ENCODE measurements at regions not wholly inside any gene's neighbourhood (a gene's known extent, or its start where the extent isn't known, plus 50 kb on each side); places are given as distances from the start of the nearest gene placed in this dataset.
A peak's percentile ranks its signal among the peaks of the same experiment; 100 is the strongest.

- ATAC-seq = no peak
- Histone ChIP-seq H3K9me3 (ENCODE audit: low read length) (no peaks in the 10 kb centered on the region), H3K9me2 (replicated peaks; ENCODE audit: low read length) (no peaks in the 10 kb centered on the region), H3K4me2 (ENCODE audit: low read length) (no peak overlapping the region), H3K79me2 (ENCODE audit: low read length) (no peaks in the 10 kb centered on the region), H4K20me1 (ENCODE audit: low read length) (no peaks in the 10 kb centered on the region), H3K4me1 (ENCODE audit: insufficient read depth, low read length) (peaks cover 12% of the 10 kb centered on the region), H3K27me3 (ENCODE audit: low read length) (no peaks in the 10 kb centered on the region), H2AFZ (ENCODE audit: low read length) (no peak overlapping the region), H3F3A (ENCODE audit: low read length, unreplicated experiment) (peaks cover 5% of the 10 kb centered on the region), H3K36me3 (ENCODE audit: low read depth, low read length) (no peaks in the 10 kb centered on the region), H3K9ac (ENCODE audit: low read length) (no peak overlapping the region), H3K4me3 (ENCODE audit: low read length) (no peak overlapping the region), H3K27ac (ENCODE audit: low read length) (no peak overlapping the region)
- intact Hi-C loops (cut with micrococcal nuclease) = no loop called here
- DNase-seq = no peak
- TF ChIP-seq, protein P1, sequence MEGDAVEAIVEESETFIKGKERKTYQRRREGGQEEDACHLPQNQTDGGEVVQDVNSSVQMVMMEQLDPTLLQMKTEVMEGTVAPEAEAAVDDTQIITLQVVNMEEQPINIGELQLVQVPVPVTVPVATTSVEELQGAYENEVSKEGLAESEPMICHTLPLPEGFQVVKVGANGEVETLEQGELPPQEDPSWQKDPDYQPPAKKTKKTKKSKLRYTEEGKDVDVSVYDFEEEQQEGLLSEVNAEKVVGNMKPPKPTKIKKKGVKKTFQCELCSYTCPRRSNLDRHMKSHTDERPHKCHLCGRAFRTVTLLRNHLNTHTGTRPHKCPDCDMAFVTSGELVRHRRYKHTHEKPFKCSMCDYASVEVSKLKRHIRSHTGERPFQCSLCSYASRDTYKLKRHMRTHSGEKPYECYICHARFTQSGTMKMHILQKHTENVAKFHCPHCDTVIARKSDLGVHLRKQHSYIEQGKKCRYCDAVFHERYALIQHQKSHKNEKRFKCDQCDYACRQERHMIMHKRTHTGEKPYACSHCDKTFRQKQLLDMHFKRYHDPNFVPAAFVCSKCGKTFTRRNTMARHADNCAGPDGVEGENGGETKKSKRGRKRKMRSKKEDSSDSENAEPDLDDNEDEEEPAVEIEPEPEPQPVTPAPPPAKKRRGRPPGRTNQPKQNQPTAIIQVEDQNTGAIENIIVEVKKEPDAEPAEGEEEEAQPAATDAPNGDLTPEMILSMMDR (conservative IDR thresholded peaks at IDR 0.05; ENCODE audit: low read depth, low read length) = no peak
- TF ChIP-seq EZH2phosphoT487 (IDR thresholded peaks at IDR 0.05; ENCODE audit: borderline replicate concordance, low read length) = no peak
- no peak for TF ChIP-seq EZH2 (IDR thresholded peaks at IDR 0.05; ENCODE audit: low read length, unreplicated experiment)
- BruUV-seq (replicated peaks) = no TSS peak
- ChIA-PET CTCF (no interaction called here), POLR2A (ENCODE audit: unreplicated experiment) (no interaction called here)
Measured at GRCh38 chr1:232131715-232132391, 498.1 kb downstream of the SIPA1L2 start.

GRCh38 chr1:232130815-232131480 lies 499.0 kb downstream of the SIPA1L2 start:
- no peaks in the 10 kb centered on the region for H3K36me3 ChIP-seq (ENCODE audit: low read depth, low read length)
- peaks cover 12% of the 10 kb centered on the region for H3K4me1 ChIP-seq (ENCODE audit: insufficient read depth, low read length)
- no peak overlapping the region for H3K4me2 ChIP-seq (ENCODE audit: low read length)
- H4K20me1 ChIP-seq (ENCODE audit: low read length) = no peaks in the 10 kb centered on the region
- intact Hi-C loops (cut with micrococcal nuclease) = no loop called here
- no peaks in the 10 kb centered on the region for H3K27me3 ChIP-seq (ENCODE audit: low read length)
- DNase-seq = no peak
- ATAC-seq = no peak
- H3K79me2 ChIP-seq (ENCODE audit: low read length) = no peaks in the 10 kb centered on the region
- H3K27ac ChIP-seq (ENCODE audit: low read length) = no peak overlapping the region
- peaks cover 5% of the 10 kb centered on the region for H3F3A ChIP-seq (ENCODE audit: low read length, unreplicated experiment)
- H3K9me2 ChIP-seq (replicated peaks; ENCODE audit: low read length) = no peaks in the 10 kb centered on the region
- POLR2A ChIA-PET (ENCODE audit: unreplicated experiment) = no interaction called here
- no peak overlapping the region for H3K4me3 ChIP-seq (ENCODE audit: low read length)
- no peak overlapping the region for H3K9ac ChIP-seq (ENCODE audit: low read length)
- H3K9me3 ChIP-seq (ENCODE audit: low read length) = no peaks in the 10 kb centered on the region
- TF ChIP-seq, protein P1 (conservative IDR thresholded peaks at IDR 0.05; ENCODE audit: low read depth, low read length) = no peak
- TF ChIP-seq EZH2 (IDR thresholded peaks at IDR 0.05; ENCODE audit: low read length, unreplicated experiment) = no peak
- no peak for TF ChIP-seq EZH2phosphoT487 (IDR thresholded peaks at IDR 0.05; ENCODE audit: borderline replicate concordance, low read length)
- BruUV-seq (replicated peaks) = no TSS peak
- no peak overlapping the region for H2AFZ ChIP-seq (ENCODE audit: low read length)
- CTCF ChIA-PET = no interaction called here

GRCh38 chr1:232127190-232127589 lies 500.6 kb downstream of the DISC1 start:
- DNase-seq (peak; percentile 94), ATAC-seq (peak; percentile 99)
- Histone ChIP-seq H3K9me2 (replicated peaks; ENCODE audit: low read length) (no peaks in the 10 kb centered on the region), H2AFZ (ENCODE audit: low read length) (no peak overlapping the region), H3K4me2 (ENCODE audit: low read length) (peak overlapping the region; percentile 20), H3K9ac (ENCODE audit: low read length) (no peak overlapping the region), H3K27me3 (ENCODE audit: low read length) (no peaks in the 10 kb centered on the region), H3K9me3 (ENCODE audit: low read length) (no peaks in the 10 kb centered on the region), H3K79me2 (ENCODE audit: low read length) (no peaks in the 10 kb centered on the region), H3K36me3 (ENCODE audit: low read depth, low read length) (no peaks in the 10 kb centered on the region), H3F3A (ENCODE audit: low read length, unreplicated experiment) (peaks cover 5% of the 10 kb centered on the region), H4K20me1 (ENCODE audit: low read length) (no peaks in the 10 kb centered on the region), H3K27ac (ENCODE audit: low read length) (peak overlapping the region; percentile 13; the same call in 1 of the 2 replicates), H3K4me3 (ENCODE audit: low read length) (no peak overlapping the region), H3K4me1 (ENCODE audit: insufficient read depth, low read length) (peaks cover 12% of the 10 kb centered on the region)
- POLR2A ChIA-PET (ENCODE audit: unreplicated experiment) = interaction anchor here (0.6 kb wide), 1 partner anchor 302 kb away, joined by 3 read pairs; no protein-coding TSS in a partner anchor
- intact Hi-C loops (cut with micrococcal nuclease) = no loop called here
- CTCF ChIA-PET = no interaction called here
- BruUV-seq (replicated peaks) = no TSS peak
- TF ChIP-seq, protein P1 (conservative IDR thresholded peaks at IDR 0.05; ENCODE audit: low read depth, low read length) = no peak
- TF ChIP-seq EZH2phosphoT487 (IDR thresholded peaks at IDR 0.05; ENCODE audit: borderline replicate concordance, low read length) = no peak
- TF ChIP-seq EZH2 (IDR thresholded peaks at IDR 0.05; ENCODE audit: low read length, unreplicated experiment) = no peak

Measured in PC-3 (cell line).